Tibial artery (tissue), 4 donors: ENCODE measurements at regions not wholly inside any gene's neighbourhood (a gene's known extent, or its start where the extent isn't known, plus 50 kb on each side); places are given as distances from the start of the nearest gene placed in this dataset.
"Not testable (repeated sequence)": the region's sequence is repeated elsewhere in the genome, so short reads cannot be mapped to it uniquely, and the experiment has no call there.

Experiments used
- DNase-seq, 2 donors: peaks; one replicate each; pipeline ENCODE4 v3.0.0-alpha.2; 2019
- H3K27ac ChIP-seq, 2 donors: fragments of 200-600 bp; sonication (generic) in 1 of 2; 1 replicate in 1 of 2; 2 replicates in 1 of 2; pipeline ENCODE4 v1.5.1; 2018 to 2019; ENCODE audit warnings: mild to moderate bottlenecking in 1 of 2
- H3K27me3 ChIP-seq, 2 donors: fragments of 200-600 bp; sonication (generic) in 1 of 2; one replicate each; pipeline versions ENCODE4 v1.5.1 to v1.6.0; 2016 to 2019
- H3K36me3 ChIP-seq, 3 donors: fragments of 200-600 bp; sonication (generic) in 2 of 3; one replicate each; pipeline ENCODE4 v1.5.1; 2016 to 2019; ENCODE audit warnings: mild to moderate bottlenecking in 2 of 3
- H3K4me1 ChIP-seq, 4 donors: fragments of 200-600 bp; sonication (generic) in 2 of 4; 1 replicate in 3 of 4; 2 replicates in 1 of 4; pipeline ENCODE4 v1.5.1; 2016 to 2019
- H3K4me3 ChIP-seq, 2 donors: fragments of 200-600 bp; sonication (generic) in 1 of 2; 1 replicate in 1 of 2; 2 replicates in 1 of 2; pipeline ENCODE4 v1.5.1; 2018 to 2019; ENCODE audit warnings: mild to moderate bottlenecking in 2 of 2
- H3K9me3 ChIP-seq, 3 donors: fragments of 200-600 bp; sonication (generic) in 1 of 3; one replicate each; pipeline ENCODE4 v1.5.1; 2016 to 2019
- intact Hi-C: fragments of 100-400 bp; cut with DNase I; formaldehyde crosslinking; loops from one replicate; pipeline ENCODE4 v1.15.0; 2023; ENCODE audit warnings: low total_unique reads
- TF ChIP-seq, protein P1 (sequence below), 2 experiments: fragments of 200-600 bp in 1 of 2; fragments of 450-650 bp in 1 of 2; IDR thresholded peaks; one replicate each; pipeline ENCODE4 v1.5.1; 2017 to 2019; ENCODE audit warnings: antibody characterized with exemption in 2 of 2, mild to moderate bottlenecking in 1 of 2, moderate library complexity in 1 of 2

GRCh38 chr2:34159901-34160300, 560.8 kb upstream of the FAM98A start:
- intact Hi-C loops: no loop called here
- no peak overlapping the region for H3K27ac ChIP-seq

GRCh38 chr2:34153484-34153883, 554.4 kb upstream of the FAM98A start:
- Histone ChIP-seq H3K4me1 (no peaks in the 10 kb centered on the region), H3K36me3 (no peaks in the 10 kb centered on the region), H3K9me3 (no peaks in the 10 kb centered on the region), H3K4me3 (no peak overlapping the region), H3K27ac (no peak overlapping the region), H3K27me3 (no peaks in the 10 kb centered on the region)
- DNase-seq: no peak
- TF ChIP-seq, protein P1, sequence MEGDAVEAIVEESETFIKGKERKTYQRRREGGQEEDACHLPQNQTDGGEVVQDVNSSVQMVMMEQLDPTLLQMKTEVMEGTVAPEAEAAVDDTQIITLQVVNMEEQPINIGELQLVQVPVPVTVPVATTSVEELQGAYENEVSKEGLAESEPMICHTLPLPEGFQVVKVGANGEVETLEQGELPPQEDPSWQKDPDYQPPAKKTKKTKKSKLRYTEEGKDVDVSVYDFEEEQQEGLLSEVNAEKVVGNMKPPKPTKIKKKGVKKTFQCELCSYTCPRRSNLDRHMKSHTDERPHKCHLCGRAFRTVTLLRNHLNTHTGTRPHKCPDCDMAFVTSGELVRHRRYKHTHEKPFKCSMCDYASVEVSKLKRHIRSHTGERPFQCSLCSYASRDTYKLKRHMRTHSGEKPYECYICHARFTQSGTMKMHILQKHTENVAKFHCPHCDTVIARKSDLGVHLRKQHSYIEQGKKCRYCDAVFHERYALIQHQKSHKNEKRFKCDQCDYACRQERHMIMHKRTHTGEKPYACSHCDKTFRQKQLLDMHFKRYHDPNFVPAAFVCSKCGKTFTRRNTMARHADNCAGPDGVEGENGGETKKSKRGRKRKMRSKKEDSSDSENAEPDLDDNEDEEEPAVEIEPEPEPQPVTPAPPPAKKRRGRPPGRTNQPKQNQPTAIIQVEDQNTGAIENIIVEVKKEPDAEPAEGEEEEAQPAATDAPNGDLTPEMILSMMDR (IDR thresholded peaks at IDR 0.05): no peak
- intact Hi-C loops: no loop called here

More at GRCh38 chr2:34159901-34160300, 560.8 kb upstream of the FAM98A start:
- no peaks in the 10 kb centered on the region for H3K4me1 ChIP-seq
- DNase-seq: no peak
- no peaks in the 10 kb centered on the region for H3K27me3 ChIP-seq
- TF ChIP-seq, protein P1 (IDR thresholded peaks at IDR 0.05): no peak
- no peaks in the 10 kb centered on the region for H3K9me3 ChIP-seq
- no peaks in the 10 kb centered on the region for H3K36me3 ChIP-seq
- H3K4me3 ChIP-seq: no peak overlapping the region

- Histone ChIP-seq H3K27ac (no peak overlapping the region), H3K27me3 (no peaks in the 10 kb centered on the region), H3K9me3 (peaks cover 0 to 5% (median 4%) of the 10 kb centered on the region in 3 donors), H3K36me3 (no peaks in the 10 kb centered on the region), H3K4me1 (no peaks in the 10 kb centered on the region), H3K4me3 (no peak overlapping the region)
- TF ChIP-seq, protein P1 (IDR thresholded peaks at IDR 0.05): no peak
- intact Hi-C loops: no loop called here
- no peak for DNase-seq
These were observed 548.7 kb upstream of the FAM98A start for GRCh38 chr2:34147780-34148179.

DNA sequence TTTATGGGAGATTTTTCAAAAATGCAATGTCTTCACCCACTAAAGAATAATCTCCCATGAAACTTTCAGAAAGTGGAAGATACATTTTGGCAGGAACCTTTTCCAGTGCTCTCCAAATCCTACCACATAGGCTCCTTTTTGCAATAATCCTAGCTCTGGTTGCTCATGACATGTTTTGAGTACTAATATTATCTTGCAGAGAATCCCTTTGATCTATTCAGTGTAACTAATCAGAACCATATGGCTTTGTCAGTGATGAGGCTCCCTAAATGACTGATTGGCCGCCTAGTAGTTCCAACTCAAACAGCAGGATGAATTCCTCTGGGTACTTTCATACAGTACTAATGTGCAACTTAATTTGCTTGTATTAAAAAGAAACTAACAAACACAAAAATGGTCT, 544.0 kb upstream of the FAM98A start:
- intact Hi-C loops: no loop called here
- TF ChIP-seq, protein P1 (IDR thresholded peaks at IDR 0.05): no peak
- DNase-seq: no peak
- Histone ChIP-seq H3K4me1 (no peaks in the 10 kb centered on the region), H3K36me3 (no peaks in the 10 kb centered on the region), H3K4me3 (no peak overlapping the region), H3K27ac (no peak overlapping the region), H3K27me3 (no peaks in the 10 kb centered on the region), H3K9me3 (peaks cover 0 to 10% (median 9%) of the 10 kb centered on the region in 3 donors)

DNA sequence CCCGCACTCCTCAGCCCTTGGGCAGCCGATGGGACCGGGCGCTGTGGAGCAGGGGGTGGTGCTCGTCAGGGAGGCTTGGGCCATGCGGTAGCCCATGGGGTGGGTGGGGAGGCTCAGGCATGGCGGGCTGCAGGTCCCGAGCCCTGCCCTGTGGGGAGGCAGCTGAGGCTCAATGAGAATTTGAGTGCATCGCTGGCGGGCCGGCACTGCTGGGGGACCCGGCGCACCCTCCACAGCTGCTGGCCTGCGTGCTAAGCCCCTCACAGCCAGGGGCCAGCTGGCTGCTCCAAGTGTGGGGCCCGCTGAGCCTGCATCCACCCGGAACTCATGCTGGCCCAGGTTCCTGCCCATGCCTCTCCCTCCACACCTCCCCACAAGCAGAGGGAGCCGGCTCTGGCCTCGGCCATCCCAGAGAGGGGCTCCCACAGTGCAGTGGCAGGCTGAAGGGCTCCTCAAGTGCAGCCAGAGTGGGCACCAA, 543.5 kb upstream of the FAM98A start:
- DNase-seq, intact Hi-C loops, H3K4me3 ChIP-seq, H3K4me1 ChIP-seq, H3K27me3 ChIP-seq, H3K27ac ChIP-seq, H3K36me3 ChIP-seq: not testable (repeated sequence)
- H3K9me3 ChIP-seq: peaks cover 0 to 10% (median 9%) of the 10 kb centered on the region in 3 donors

- H3K36me3 ChIP-seq, H3K27ac ChIP-seq, H3K4me1 ChIP-seq, H3K27me3 ChIP-seq, H3K4me3 ChIP-seq, H3K9me3 ChIP-seq, DNase-seq, intact Hi-C loops: not testable (repeated sequence)
These were observed 534.0 kb upstream of the FAM98A start for GRCh38 chr2:34133065-34133464.

GRCh38 chr2:34126279-34126678, 527.2 kb upstream of the FAM98A start:
- Histone ChIP-seq H3K36me3 (no peaks in the 10 kb centered on the region), H3K9me3 (no peaks in the 10 kb centered on the region), H3K27me3 (no peaks in the 10 kb centered on the region), H3K4me3 (no peak overlapping the region), H3K4me1 (no peaks in the 10 kb centered on the region), H3K27ac (no peak overlapping the region)
- no peak for DNase-seq
- TF ChIP-seq, protein P1 (IDR thresholded peaks at IDR 0.05): no peak
- intact Hi-C loops: no loop called here
